ENCODE measurements at regions not wholly inside any gene's neighbourhood (a gene's known extent, or its start where the extent isn't known, plus 50 kb on each side); places are given as distances from the start of the nearest gene placed in this dataset.

DNA sequence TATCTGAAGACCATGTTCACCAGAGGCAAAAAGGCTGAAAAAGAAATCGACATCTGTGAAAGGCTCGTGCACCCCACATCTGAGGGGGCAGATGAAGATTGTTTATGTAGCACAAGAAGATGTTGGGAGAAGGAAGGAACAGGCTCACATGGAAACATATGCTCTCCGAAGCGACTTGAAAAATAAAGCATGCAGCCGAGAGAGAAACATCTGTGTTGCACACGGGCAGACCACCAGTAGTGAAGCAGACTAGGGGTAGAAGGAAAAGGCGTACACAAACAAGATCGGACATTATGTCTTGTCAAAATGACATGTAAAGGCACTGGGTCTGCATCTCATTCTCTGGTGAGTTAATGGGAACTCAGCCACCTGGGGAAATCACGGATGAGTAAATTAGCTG lies 356.5 kb downstream of the ZIC4 start:
- Histone ChIP-seq H3K9ac (ENCODE audit: low read depth, low read length) (no peak overlapping the region), H4K91ac (ENCODE audit: insufficient read depth, low read depth, low read length) (no peak overlapping the region), H2BK5ac (ENCODE audit: low read depth, low read length, poor library complexity, severe bottlenecking) (no peak overlapping the region), H2AK5ac (ENCODE audit: low read depth, low read length) (no peak overlapping the region), H3K27me3 (ENCODE audit: control insufficient read depth, insufficient read depth, low read length) (no peaks in the 10 kb centered on the region), H3K27ac (ENCODE audit: insufficient read depth, low read length) (no peak overlapping the region), H3K56ac (ENCODE audit: extremely low read depth, insufficient read depth, low read length) (no peak overlapping the region), H2AFZ (replicated peaks; ENCODE audit: low read length, poor library complexity) (no peak overlapping the region), H4K5ac (ENCODE audit: low read depth, low read length) (no peak overlapping the region), H3K14ac (replicated peaks; ENCODE audit: low read depth, low read length) (no peak overlapping the region), H3K4ac (ENCODE audit: low read depth, low read length) (no peak overlapping the region), H2AK9ac (replicated peaks; ENCODE audit: low read depth, low read length, poor library complexity) (no peak overlapping the region), H2BK120ac (ENCODE audit: low read depth, low read length) (no peak overlapping the region), H4K8ac (ENCODE audit: low read depth in 2 of 2, low read length in 2 of 2) (no peak overlapping the region), H2BK20ac (ENCODE audit: low read depth, low read length) (no peak overlapping the region), H4K20me1 (ENCODE audit: insufficient read depth, low read length) (no peaks in the 10 kb centered on the region), H3K36me3 (ENCODE audit: control insufficient read depth, insufficient read depth, low read length) (no peaks in the 10 kb centered on the region), H3K4me2 (ENCODE audit: low read depth, low read length) (no peak overlapping the region), H3K18ac (ENCODE audit: low read depth, low read length) (no peak overlapping the region), H3K4me3 (ENCODE audit: insufficient read depth, low read depth, low read length) (no peak overlapping the region), H3K23ac (ENCODE audit: low read depth, low read length) (no peak overlapping the region), H3K9me3 (ENCODE audit: control insufficient read depth, insufficient read depth, low read length) (no peaks in the 10 kb centered on the region), H3K79me1 (ENCODE audit: low read depth in 1 of 2, low read length in 2 of 2) (no peaks in the 10 kb centered on the region), H2BK15ac (ENCODE audit: low read depth, low read length) (no peak overlapping the region), H3K4me1 (ENCODE audit: control insufficient read depth, insufficient read depth, low read length) (no peaks in the 10 kb centered on the region), H3K9me1 (ENCODE audit: insufficient read depth, low read length) (no peaks in the 10 kb centered on the region)
- WGBS, 2 experiments (ENCODE audit: extremely low coverage in 2 of 2, insufficient read length in 1 of 2), result 51% methylated on average over 6 of the region's 9 CpGs; no CpG with 5 or more reads in 1 of the 2 experiments
- ChIA-PET POLR2A (ENCODE audit: unreplicated experiment) (no interaction called here), CTCF (no interaction called here)
- intact Hi-C loops (cut with micrococcal nuclease), result no loop called here
- dilution Hi-C loops (cut with HindIII; ENCODE audit: low sequenced_read_pairs, unreplicated experiment), result no loop called here
- in situ Hi-C loops (cut with MboI; ENCODE audit: low sequenced_read_pairs), result no loop called here
- TF ChIP-seq MAZ (IDR thresholded peaks at IDR 0.05; ENCODE audit: borderline replicate concordance, low read depth, low read length) (no peak), RCOR1 (IDR thresholded peaks at IDR 0.05; ENCODE audit: insufficient replicate concordance, low read length) (no peak), SMC3 (IDR thresholded peaks at IDR 0.05; ENCODE audit: low read depth, low read length) (no peak), MAFK (IDR thresholded peaks at IDR 0.05; ENCODE audit: low read depth, low read length) (no peak), CEBPB (IDR thresholded peaks at IDR 0.05; ENCODE audit: low read depth, low read length) (no peak), USF2 (IDR thresholded peaks at IDR 0.05; ENCODE audit: low read depth, low read length) (no peak), CHD1 (IDR thresholded peaks at IDR 0.05; ENCODE audit: low read depth, low read length) (no peak), MXI1 (IDR thresholded peaks at IDR 0.05; ENCODE audit: borderline replicate concordance, low read depth, low read length) (no peak), RFX5 (IDR thresholded peaks at IDR 0.05; ENCODE audit: low read depth, low read length) (no peak), RAD21 (IDR thresholded peaks at IDR 0.05; ENCODE audit: low read length) (no peak), POLR2A (IDR thresholded peaks at IDR 0.05; ENCODE audit: low read depth, low read length) (no peak), BHLHE40 (IDR thresholded peaks at IDR 0.05; ENCODE audit: low read depth, low read length) (no peak), NFE2L2 (IDR thresholded peaks at IDR 0.05; ENCODE audit: low read depth, low read length) (no peak), FOS (IDR thresholded peaks at IDR 0.05; ENCODE audit: low read depth, low read length) (no peak)
- TF ChIP-seq, protein P1, sequence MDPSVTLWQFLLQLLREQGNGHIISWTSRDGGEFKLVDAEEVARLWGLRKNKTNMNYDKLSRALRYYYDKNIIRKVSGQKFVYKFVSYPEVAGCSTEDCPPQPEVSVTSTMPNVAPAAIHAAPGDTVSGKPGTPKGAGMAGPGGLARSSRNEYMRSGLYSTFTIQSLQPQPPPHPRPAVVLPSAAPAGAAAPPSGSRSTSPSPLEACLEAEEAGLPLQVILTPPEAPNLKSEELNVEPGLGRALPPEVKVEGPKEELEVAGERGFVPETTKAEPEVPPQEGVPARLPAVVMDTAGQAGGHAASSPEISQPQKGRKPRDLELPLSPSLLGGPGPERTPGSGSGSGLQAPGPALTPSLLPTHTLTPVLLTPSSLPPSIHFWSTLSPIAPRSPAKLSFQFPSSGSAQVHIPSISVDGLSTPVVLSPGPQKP (IDR thresholded peaks at IDR 0.05; ENCODE audit: borderline replicate concordance, low read depth, low read length), result no peak
- TF ChIP-seq, protein P2, sequence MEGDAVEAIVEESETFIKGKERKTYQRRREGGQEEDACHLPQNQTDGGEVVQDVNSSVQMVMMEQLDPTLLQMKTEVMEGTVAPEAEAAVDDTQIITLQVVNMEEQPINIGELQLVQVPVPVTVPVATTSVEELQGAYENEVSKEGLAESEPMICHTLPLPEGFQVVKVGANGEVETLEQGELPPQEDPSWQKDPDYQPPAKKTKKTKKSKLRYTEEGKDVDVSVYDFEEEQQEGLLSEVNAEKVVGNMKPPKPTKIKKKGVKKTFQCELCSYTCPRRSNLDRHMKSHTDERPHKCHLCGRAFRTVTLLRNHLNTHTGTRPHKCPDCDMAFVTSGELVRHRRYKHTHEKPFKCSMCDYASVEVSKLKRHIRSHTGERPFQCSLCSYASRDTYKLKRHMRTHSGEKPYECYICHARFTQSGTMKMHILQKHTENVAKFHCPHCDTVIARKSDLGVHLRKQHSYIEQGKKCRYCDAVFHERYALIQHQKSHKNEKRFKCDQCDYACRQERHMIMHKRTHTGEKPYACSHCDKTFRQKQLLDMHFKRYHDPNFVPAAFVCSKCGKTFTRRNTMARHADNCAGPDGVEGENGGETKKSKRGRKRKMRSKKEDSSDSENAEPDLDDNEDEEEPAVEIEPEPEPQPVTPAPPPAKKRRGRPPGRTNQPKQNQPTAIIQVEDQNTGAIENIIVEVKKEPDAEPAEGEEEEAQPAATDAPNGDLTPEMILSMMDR (conservative IDR thresholded peaks at IDR 0.05; ENCODE audit: low read depth, low read length), result no peak
- DNase-seq (no peak), ATAC-seq (ENCODE audit: low read depth) (no peak)
- no TSS peak for BruUV-seq (replicated peaks)
